MCF 10A (cell line): ENCODE measurements at regions not wholly inside any gene's neighbourhood (a gene's known extent, or its start where the extent isn't known, plus 50 kb on each side); places are given as distances from the start of the nearest gene placed in this dataset.
A peak's percentile ranks its signal among the peaks of the same experiment; 100 is the strongest.

Source experiments
- BruUV-seq: library from RNA; stranded (reverse); fragments of 400-500 nt; replicated peaks from 2 replicates; lab custom pipeline; 2021; lab: Mats Ljungman, UMichigan
- CTCF ChIA-PET: fragments of 300-600 bp; sonication (Branson Sonifier 250); formaldehyde crosslinking; extraction: SDS; loops from one replicate; lab custom pipeline; 2021; ENCODE audit warnings: antibody characterized with exemption, inconsistent platforms; lab: Yijun Ruan, JAX
- POLR2A ChIA-PET: fragments of 300-600, 350-650 bp; sonication (Branson Sonifier 250); formaldehyde crosslinking; extraction: SDS; loops from one replicate; lab custom pipeline; 2020; ENCODE audit warnings: antibody characterized with exemption, inconsistent platforms; lab: Yijun Ruan, JAX
- DNase-seq: peaks from one replicate; pipeline ENCODE4 v3.0.0-alpha.2; 2018; ENCODE audit not compliant: unreplicated experiment
- H3K27ac Mint-ChIP-seq: one replicate; pipeline ENCODE4 v1.8.0; 2022; ENCODE audit warnings: mild to moderate bottlenecking, low read depth, mixed read lengths; ENCODE audit not compliant: unreplicated experiment
- H3K27me3 Mint-ChIP-seq: one replicate; pipeline ENCODE4 v1.8.0; 2022; ENCODE audit warnings: mixed read lengths; ENCODE audit not compliant: insufficient read depth, unreplicated experiment
- H3K36me3 Mint-ChIP-seq: one replicate; pipeline ENCODE4 v1.8.0; 2022; ENCODE audit warnings: mild to moderate bottlenecking, moderate library complexity, mixed read lengths; ENCODE audit not compliant: insufficient read depth, unreplicated experiment
- H3K4me1 Mint-ChIP-seq: one replicate; pipeline ENCODE4 v1.8.0; 2022; ENCODE audit warnings: mixed read lengths; ENCODE audit not compliant: insufficient read depth, unreplicated experiment
- H3K4me3 Mint-ChIP-seq: one replicate; pipeline ENCODE4 v1.8.0; 2022; ENCODE audit warnings: mild to moderate bottlenecking, moderate library complexity, mixed read lengths; ENCODE audit not compliant: unreplicated experiment
- H3K9me3 Mint-ChIP-seq: one replicate; pipeline ENCODE4 v1.8.0; 2022; ENCODE audit warnings: mixed read lengths; ENCODE audit not compliant: unreplicated experiment
- intact Hi-C: fragments of 100-400 bp; cut with micrococcal nuclease; formaldehyde crosslinking; loops from 2 replicates; pipeline ENCODE4 v1.14.1; 2022
- TF ChIP-seq, protein P1 (sequence below): fragments of 200-600 bp; IDR thresholded peaks from one replicate; pipeline ENCODE4 v1.8.0; 2022; ENCODE audit warnings: antibody characterized with exemption, mild to moderate bottlenecking; ENCODE audit not compliant: unreplicated experiment

- no TSS peak for BruUV-seq
- Mint-ChIP-seq H3K9me3 (no peaks in the 10 kb centered on the region), H3K36me3 (no peaks in the 10 kb centered on the region), H3K27me3 (no peaks in the 10 kb centered on the region), H3K4me3 (no peak overlapping the region), H3K27ac (no peak overlapping the region), H3K4me1 (no peaks in the 10 kb centered on the region)
- TF ChIP-seq, protein P1, sequence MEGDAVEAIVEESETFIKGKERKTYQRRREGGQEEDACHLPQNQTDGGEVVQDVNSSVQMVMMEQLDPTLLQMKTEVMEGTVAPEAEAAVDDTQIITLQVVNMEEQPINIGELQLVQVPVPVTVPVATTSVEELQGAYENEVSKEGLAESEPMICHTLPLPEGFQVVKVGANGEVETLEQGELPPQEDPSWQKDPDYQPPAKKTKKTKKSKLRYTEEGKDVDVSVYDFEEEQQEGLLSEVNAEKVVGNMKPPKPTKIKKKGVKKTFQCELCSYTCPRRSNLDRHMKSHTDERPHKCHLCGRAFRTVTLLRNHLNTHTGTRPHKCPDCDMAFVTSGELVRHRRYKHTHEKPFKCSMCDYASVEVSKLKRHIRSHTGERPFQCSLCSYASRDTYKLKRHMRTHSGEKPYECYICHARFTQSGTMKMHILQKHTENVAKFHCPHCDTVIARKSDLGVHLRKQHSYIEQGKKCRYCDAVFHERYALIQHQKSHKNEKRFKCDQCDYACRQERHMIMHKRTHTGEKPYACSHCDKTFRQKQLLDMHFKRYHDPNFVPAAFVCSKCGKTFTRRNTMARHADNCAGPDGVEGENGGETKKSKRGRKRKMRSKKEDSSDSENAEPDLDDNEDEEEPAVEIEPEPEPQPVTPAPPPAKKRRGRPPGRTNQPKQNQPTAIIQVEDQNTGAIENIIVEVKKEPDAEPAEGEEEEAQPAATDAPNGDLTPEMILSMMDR: no peak
- intact Hi-C loops: no loop called here
- POLR2A ChIA-PET: no interaction called here
- CTCF ChIA-PET: no interaction called here
- no peak for DNase-seq
These were observed 577.8 kb upstream of the SLITRK5 start for GRCh38 chr13:87093399-87093798.

- H3K27ac Mint-ChIP-seq: no peak overlapping the region
- ChIA-PET CTCF (no interaction called here), POLR2A (no interaction called here)
- no peaks in the 10 kb centered on the region for H3K36me3 Mint-ChIP-seq
- no peaks in the 10 kb centered on the region for H3K4me1 Mint-ChIP-seq
- peak; percentile 14 for DNase-seq
- no peaks in the 10 kb centered on the region for H3K27me3 Mint-ChIP-seq
- intact Hi-C loops: no loop called here
- TF ChIP-seq, protein P1: no peak
- BruUV-seq: no TSS peak
- no peak overlapping the region for H3K4me3 Mint-ChIP-seq
- no peaks in the 10 kb centered on the region for H3K9me3 Mint-ChIP-seq
These were observed 576.5 kb upstream of the SLITRK5 start for GRCh38 chr13:87094646-87095045.

DNA sequence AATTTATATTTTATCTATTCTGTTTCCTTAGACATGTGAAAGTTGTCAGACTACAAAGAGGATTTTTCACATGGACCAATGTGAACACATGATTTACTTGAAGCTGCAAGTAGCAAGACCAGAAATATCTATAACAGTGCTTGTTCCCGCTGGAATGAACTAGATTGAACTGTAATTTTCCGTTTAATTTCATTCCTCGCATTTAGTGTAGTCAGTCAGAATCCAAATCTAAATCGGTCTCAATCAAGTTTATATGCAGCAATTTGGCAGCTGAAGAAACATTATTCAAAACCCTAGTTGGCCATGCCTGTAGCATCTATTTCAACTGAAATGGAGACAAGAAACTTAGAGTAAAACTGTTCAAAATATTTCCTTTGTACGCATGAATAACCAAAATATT is 570.7 kb upstream of the SLITRK5 start:
- POLR2A ChIA-PET: no interaction called here

GRCh38 chr13:87107651-87108050 is 563.5 kb upstream of the SLITRK5 start:
- CTCF ChIA-PET: interaction anchor here (0.6 kb wide), 1 partner anchor 22 kb away, joined by 5 read pairs; no protein-coding TSS in a partner anchor
- Mint-ChIP-seq H3K27ac (no peak overlapping the region), H3K27me3 (no peaks in the 10 kb centered on the region), H3K4me1 (no peaks in the 10 kb centered on the region), H3K4me3 (no peak overlapping the region), H3K9me3 (no peaks in the 10 kb centered on the region), H3K36me3 (no peaks in the 10 kb centered on the region)
- no peak for DNase-seq
- intact Hi-C loops: no loop called here
- POLR2A ChIA-PET: interaction anchor here (0.8 kb wide), 1 partner anchor 16 kb away, joined by 4 read pairs; no protein-coding TSS in a partner anchor
- no TSS peak for BruUV-seq
- TF ChIP-seq, protein P1: no peak

More for the DNA sequence above, 570.7 kb upstream of the SLITRK5 start:
- Mint-ChIP-seq H3K4me3 (no peak overlapping the region), H3K36me3 (no peaks in the 10 kb centered on the region), H3K4me1 (no peaks in the 10 kb centered on the region), H3K27ac (no peak overlapping the region), H3K9me3 (no peaks in the 10 kb centered on the region), H3K27me3 (no peaks in the 10 kb centered on the region)
- no peak for DNase-seq
- CTCF ChIA-PET: no interaction called here
- intact Hi-C loops: no loop called here
- TF ChIP-seq, protein P1: no peak
- BruUV-seq: no TSS peak
